CD4-positive, alpha-beta memory T cell (primary cell): ENCODE measurements at regions not wholly inside any gene's neighbourhood (a gene's known extent, or its start where the extent isn't known, plus 50 kb on each side); places are given as distances from the start of the nearest gene placed in this dataset.

Experiments used
- CTCF ChIA-PET: fragments of 350-600 bp; sonication (Branson Sonifier 250); formaldehyde crosslinking; loops from one replicate; lab custom pipeline; 2021; ENCODE audit warnings: inconsistent platforms; ENCODE audit not compliant: partially characterized antibody; lab: Charles Lee
- POLR2A ChIA-PET: fragments of 350-600 bp; sonication (Branson Sonifier 250); formaldehyde crosslinking; loops from one replicate; lab custom pipeline; 2021; ENCODE audit not compliant: partially characterized antibody; lab: Charles Lee
- DNase-seq, 5 donors: peaks; one replicate each; pipeline versions ENCODE4 v3.0.0 to v3.0.0-alpha.2; 2020 to 2022; ENCODE audit warnings: mixed read lengths in 1 of 5
- H3K27ac ChIP-seq: one replicate; pipeline ENCODE4 v1.7.0; 2013; ENCODE audit warnings: low read depth, low read length
- H3K27me3 ChIP-seq: 2 replicates; pipeline ENCODE4 v1.7.0; 2013; ENCODE audit warnings: mild to moderate bottlenecking, low read length, moderate library complexity; ENCODE audit not compliant: insufficient read depth
- H3K36me3 ChIP-seq: 2 replicates; pipeline ENCODE4 v1.7.0; 2013; ENCODE audit warnings: mild to moderate bottlenecking, low read length, moderate library complexity; ENCODE audit not compliant: insufficient read depth
- H3K4me1 ChIP-seq: 2 replicates; pipeline ENCODE4 v1.7.0; 2013; ENCODE audit warnings: mild to moderate bottlenecking, low read length, moderate library complexity; ENCODE audit not compliant: insufficient read depth
- H3K4me3 ChIP-seq, 2 donors: one replicate each; pipeline ENCODE4 v1.7.0; 2013; ENCODE audit warnings: low read length in 2 of 2, mild to moderate bottlenecking in 1 of 2
- H3K9me3 ChIP-seq, 2 donors: one replicate each; pipeline ENCODE4 v1.7.0; 2013; ENCODE audit warnings: low read length in 2 of 2, control low read depth in 1 of 2; ENCODE audit not compliant: control insufficient read depth in 1 of 2
- H3K27ac Mint-ChIP-seq, 7 donors: one replicate each; pipeline ENCODE4 v1.8.0; 2020 to 2021; ENCODE audit warnings: mixed read lengths in 7 of 7, mild to moderate bottlenecking in 6 of 7, inconsistent platforms in 3 of 7, moderate library complexity in 3 of 7
- H3K27me3 Mint-ChIP-seq, 2 donors: one replicate each; pipeline ENCODE4 v1.8.0; 2020 to 2021; ENCODE audit warnings: mixed read lengths in 2 of 2
- H3K36me3 Mint-ChIP-seq, 2 donors: one replicate each; pipeline ENCODE4 v1.8.0; 2020 to 2021; ENCODE audit warnings: mixed read lengths in 2 of 2, inconsistent platforms in 1 of 2, mild to moderate bottlenecking in 1 of 2
- H3K4me1 Mint-ChIP-seq, 4 donors: one replicate each; pipeline ENCODE4 v1.8.0; 2020 to 2021; ENCODE audit warnings: mixed read lengths in 4 of 4, mild to moderate bottlenecking in 1 of 4
- H3K4me3 Mint-ChIP-seq, 8 donors: one replicate each; pipeline ENCODE4 v1.8.0; 2020 to 2021; ENCODE audit warnings: mixed read lengths in 8 of 8, mild to moderate bottlenecking in 7 of 8, moderate library complexity in 6 of 8, inconsistent platforms in 3 of 8
- H3K9me3 Mint-ChIP-seq, 8 donors: one replicate each; pipeline ENCODE4 v1.8.0; 2020 to 2021; ENCODE audit warnings: mixed read lengths in 8 of 8, mild to moderate bottlenecking in 5 of 8, inconsistent platforms in 3 of 8, moderate library complexity in 1 of 8
- intact Hi-C: fragments of 100-400 bp; cut with micrococcal nuclease; formaldehyde crosslinking; loops from one replicate; pipeline ENCODE4 v1.15.1; 2023

- peaks cover 0 to 7% (median 2%) of the 10 kb centered on the region in 4 donors for H3K4me1 Mint-ChIP-seq
- no peak overlapping the region for H3K27ac Mint-ChIP-seq
- Histone ChIP-seq H3K9me3 (no peaks in the 10 kb centered on the region), H3K27me3 (no peaks in the 10 kb centered on the region), H3K36me3 (no peaks in the 10 kb centered on the region), H3K4me1 (no peaks in the 10 kb centered on the region), H3K27ac (no peak overlapping the region), H3K4me3 (no peak overlapping the region)
- H3K36me3 Mint-ChIP-seq: no peaks in the 10 kb centered on the region
- DNase-seq: no peak
- intact Hi-C loops: no loop called here
- CTCF ChIA-PET: interaction anchor here (1.4 to 9.4 kb wide), 4 partner anchors 9 to 435 kb away, joined by 3 to 93 read pairs (median 6); no protein-coding TSS in a partner anchor
- H3K9me3 Mint-ChIP-seq: no peaks in the 10 kb centered on the region
- H3K4me3 Mint-ChIP-seq: no peak overlapping the region
- POLR2A ChIA-PET: interaction anchor here (0.6 kb wide), 1 partner anchor 552 kb away, joined by 6 read pairs; the partner anchor contains the start of gene RPL24
- no peaks in the 10 kb centered on the region for H3K27me3 Mint-ChIP-seq
Observed at GRCh38 chr3:102238362-102238761, 196.5 kb upstream of the ZPLD1 start.

- no peaks in the 10 kb centered on the region for H3K27me3 ChIP-seq
- no peak for DNase-seq
- H3K27ac Mint-ChIP-seq: no peak overlapping the region
- H3K27me3 Mint-ChIP-seq: peaks cover 0 to 2% of the 10 kb centered on the region in 2 donors
- ChIA-PET CTCF (interaction anchor here (0.9 to 9.4 kb wide), 3 partner anchors 11 to 428 kb away, joined by 3 to 93 read pairs (median 7); no protein-coding TSS in a partner anchor), POLR2A (no interaction called here)
- no peaks in the 10 kb centered on the region for H3K36me3 ChIP-seq
- no peaks in the 10 kb centered on the region for H3K4me1 ChIP-seq
- no peak overlapping the region for H3K4me3 ChIP-seq
- H3K4me3 Mint-ChIP-seq: no peak overlapping the region
- no peaks in the 10 kb centered on the region for H3K36me3 Mint-ChIP-seq
- intact Hi-C loops: no loop called here
- H3K27ac ChIP-seq: no peak overlapping the region
- H3K4me1 Mint-ChIP-seq: no peaks in the 10 kb centered on the region
- H3K9me3 ChIP-seq: no peaks in the 10 kb centered on the region
- H3K9me3 Mint-ChIP-seq: no peaks in the 10 kb centered on the region
Observed at GRCh38 chr3:102240720-102241119, 194.1 kb upstream of the ZPLD1 start.

GRCh38 chr3:102248981-102249705 is 185.7 kb upstream of the ZPLD1 start:
- CTCF ChIA-PET: interaction anchor here (0.9 to 1.4 kb wide), 2 partner anchors 20 to 21 kb away, joined by 3 read pairs; no protein-coding TSS in a partner anchor
- DNase-seq: no peak
- Histone ChIP-seq H3K4me1 (no peaks in the 10 kb centered on the region), H3K27ac (no peak overlapping the region), H3K27me3 (no peaks in the 10 kb centered on the region), H3K36me3 (no peaks in the 10 kb centered on the region), H3K9me3 (no peaks in the 10 kb centered on the region), H3K4me3 (no peak overlapping the region)
- no peaks in the 10 kb centered on the region for H3K4me1 Mint-ChIP-seq
- H3K27me3 Mint-ChIP-seq: peaks cover 11 to 13% of the 10 kb centered on the region in 2 donors
- no peak overlapping the region for H3K4me3 Mint-ChIP-seq
- no peaks in the 10 kb centered on the region for H3K9me3 Mint-ChIP-seq
- H3K27ac Mint-ChIP-seq: no peak overlapping the region
- intact Hi-C loops: no loop called here
- no peaks in the 10 kb centered on the region for H3K36me3 Mint-ChIP-seq
- POLR2A ChIA-PET: no interaction called here

- ChIA-PET CTCF (no interaction called here), POLR2A (no interaction called here)
- Mint-ChIP-seq H3K36me3 (no peaks in the 10 kb centered on the region), H3K27me3 (peaks cover 9 to 10% of the 10 kb centered on the region in 2 donors), H3K4me1 (peaks cover 0 to 3% (median 1%) of the 10 kb centered on the region in 4 donors), H3K9me3 (peaks cover 0 to 3% (median 0%) of the 10 kb centered on the region in 8 donors), H3K27ac (no peak overlapping the region), H3K4me3 (no peak overlapping the region)
- Histone ChIP-seq H3K4me3 (no peak overlapping the region), H3K36me3 (no peaks in the 10 kb centered on the region), H3K27me3 (no peaks in the 10 kb centered on the region), H3K27ac (no peak overlapping the region), H3K4me1 (no peaks in the 10 kb centered on the region), H3K9me3 (no peaks in the 10 kb centered on the region)
- intact Hi-C loops: no loop called here
- no peak for DNase-seq
Observed at GRCh38 chr3:102255736-102256135, 179.1 kb upstream of the ZPLD1 start.

GRCh38 chr3:102258666-102259227 is 176.1 kb upstream of the ZPLD1 start:
- Histone ChIP-seq H3K36me3 (no peaks in the 10 kb centered on the region), H3K27me3 (no peaks in the 10 kb centered on the region), H3K4me3 (no peak overlapping the region), H3K4me1 (no peaks in the 10 kb centered on the region), H3K27ac (no peak overlapping the region), H3K9me3 (no peaks in the 10 kb centered on the region)
- Mint-ChIP-seq H3K36me3 (no peaks in the 10 kb centered on the region), H3K4me1 (peaks cover 0 to 3% (median 1%) of the 10 kb centered on the region in 4 donors), H3K4me3 (no peak overlapping the region), H3K27me3 (peaks cover 0 to 1% of the 10 kb centered on the region in 2 donors), H3K27ac (no peak overlapping the region), H3K9me3 (peaks cover 0 to 3% (median 0%) of the 10 kb centered on the region in 8 donors)
- ChIA-PET POLR2A (no interaction called here), CTCF (interaction anchor here (0.9 kb wide), 1 partner anchor 30 kb away, joined by 4 read pairs; no protein-coding TSS in a partner anchor)
- intact Hi-C loops: no loop called here
- no peak for DNase-seq

- Mint-ChIP-seq H3K27me3 (no peaks in the 10 kb centered on the region), H3K9me3 (no peaks in the 10 kb centered on the region), H3K4me3 (no peak overlapping the region), H3K36me3 (no peaks in the 10 kb centered on the region), H3K4me1 (peaks cover 0 to 3% (median 1%) of the 10 kb centered on the region in 4 donors), H3K27ac (no peak overlapping the region)
- Histone ChIP-seq H3K36me3 (no peaks in the 10 kb centered on the region), H3K27ac (no peak overlapping the region), H3K27me3 (no peaks in the 10 kb centered on the region), H3K4me1 (no peaks in the 10 kb centered on the region), H3K9me3 (no peaks in the 10 kb centered on the region), H3K4me3 (no peak overlapping the region)
- intact Hi-C loops: no loop called here
- DNase-seq: no peak
- ChIA-PET CTCF (no interaction called here), POLR2A (no interaction called here)
Observed at GRCh38 chr3:102259663-102260062, 175.2 kb upstream of the ZPLD1 start.

GRCh38 chr3:102265720-102266119 is 169.1 kb upstream of the ZPLD1 start:
- ChIA-PET POLR2A (no interaction called here), CTCF (interaction anchor here (0.6 kb wide), 1 partner anchor 456 kb away, joined by 3 read pairs; no protein-coding TSS in a partner anchor)
- Mint-ChIP-seq H3K36me3 (no peaks in the 10 kb centered on the region), H3K27me3 (peaks cover 3 to 4% of the 10 kb centered on the region in 2 donors), H3K27ac (no peak overlapping the region), H3K9me3 (peaks cover 0 to 4% (median 0%) of the 10 kb centered on the region in 8 donors), H3K4me3 (no peak overlapping the region), H3K4me1 (no peaks in the 10 kb centered on the region)
- Histone ChIP-seq H3K36me3 (no peaks in the 10 kb centered on the region), H3K27ac (no peak overlapping the region), H3K27me3 (no peaks in the 10 kb centered on the region), H3K4me3 (no peak overlapping the region), H3K4me1 (no peaks in the 10 kb centered on the region), H3K9me3 (no peaks in the 10 kb centered on the region)
- no peak for DNase-seq
- intact Hi-C loops: no loop called here
